Esophagus muscularis mucosa (tissue), 4 donors: ENCODE measurements at regions not wholly inside any gene's neighbourhood (a gene's known extent, or its start where the extent isn't known, plus 50 kb on each side); places are given as distances from the start of the nearest gene placed in this dataset.

Experiments
- EP300 ChIP-seq: sonication (generic); formaldehyde crosslinking; IDR thresholded peaks from one replicate; pipeline ENCODE4 v1.6.1; 2017; ENCODE audit warnings: antibody characterized with exemption
- POLR2A ChIP-seq: fragments of 450-650 bp; IDR thresholded peaks from one replicate; pipeline ENCODE4 v1.6.1; 2017; ENCODE audit warnings: antibody characterized with exemption, moderate library complexity, mild to moderate bottlenecking, low read depth
- POLR2AphosphoS5 ChIP-seq, 2 donors: sonication (generic); formaldehyde crosslinking; IDR thresholded peaks; one replicate each; pipeline ENCODE4 v1.6.1; 2017; ENCODE audit warnings: antibody characterized with exemption in 2 of 2
- TF ChIP-seq, protein P1 (sequence below), 3 experiments: fragments of 200-600 bp in 2 of 3; fragments of 450-650 bp in 1 of 3; sonication (generic) in 2 of 3; IDR thresholded peaks; one replicate each; pipeline ENCODE4 v1.5.1; 2017 to 2019; ENCODE audit warnings: antibody characterized with exemption in 3 of 3, mild to moderate bottlenecking in 2 of 3, moderate library complexity in 1 of 3

DNA sequence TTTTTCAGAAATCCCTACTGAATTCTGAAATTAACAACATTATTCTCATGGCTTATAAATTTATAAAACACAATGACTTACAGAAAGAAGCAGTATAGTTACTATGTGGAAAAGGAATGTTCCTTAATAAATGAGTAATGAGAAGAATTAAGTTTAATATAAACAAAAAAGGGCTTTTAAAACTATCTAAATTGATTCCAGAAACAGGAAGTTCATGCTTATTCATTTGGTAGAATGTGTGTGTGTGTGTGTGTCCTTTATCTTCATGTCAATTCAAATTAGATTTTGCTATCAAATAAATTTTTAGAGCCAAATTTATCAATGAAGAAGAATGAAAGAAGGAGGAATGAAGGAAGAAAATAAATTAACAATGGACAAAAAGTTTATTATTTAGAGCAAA, 440.8 kb upstream of the LRRTM4 start:
- TF ChIP-seq, protein P1, sequence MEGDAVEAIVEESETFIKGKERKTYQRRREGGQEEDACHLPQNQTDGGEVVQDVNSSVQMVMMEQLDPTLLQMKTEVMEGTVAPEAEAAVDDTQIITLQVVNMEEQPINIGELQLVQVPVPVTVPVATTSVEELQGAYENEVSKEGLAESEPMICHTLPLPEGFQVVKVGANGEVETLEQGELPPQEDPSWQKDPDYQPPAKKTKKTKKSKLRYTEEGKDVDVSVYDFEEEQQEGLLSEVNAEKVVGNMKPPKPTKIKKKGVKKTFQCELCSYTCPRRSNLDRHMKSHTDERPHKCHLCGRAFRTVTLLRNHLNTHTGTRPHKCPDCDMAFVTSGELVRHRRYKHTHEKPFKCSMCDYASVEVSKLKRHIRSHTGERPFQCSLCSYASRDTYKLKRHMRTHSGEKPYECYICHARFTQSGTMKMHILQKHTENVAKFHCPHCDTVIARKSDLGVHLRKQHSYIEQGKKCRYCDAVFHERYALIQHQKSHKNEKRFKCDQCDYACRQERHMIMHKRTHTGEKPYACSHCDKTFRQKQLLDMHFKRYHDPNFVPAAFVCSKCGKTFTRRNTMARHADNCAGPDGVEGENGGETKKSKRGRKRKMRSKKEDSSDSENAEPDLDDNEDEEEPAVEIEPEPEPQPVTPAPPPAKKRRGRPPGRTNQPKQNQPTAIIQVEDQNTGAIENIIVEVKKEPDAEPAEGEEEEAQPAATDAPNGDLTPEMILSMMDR (IDR thresholded peaks at IDR 0.05) = no peak
- no peak for TF ChIP-seq POLR2AphosphoS5 (IDR thresholded peaks at IDR 0.05)
- TF ChIP-seq POLR2A = no peak
- no peak for TF ChIP-seq EP300
